ENCODE measurements at regions not wholly inside any gene's neighbourhood (a gene's known extent, or its start where the extent isn't known, plus 50 kb on each side); places are given as distances from the start of the nearest gene placed in this dataset.

DNA sequence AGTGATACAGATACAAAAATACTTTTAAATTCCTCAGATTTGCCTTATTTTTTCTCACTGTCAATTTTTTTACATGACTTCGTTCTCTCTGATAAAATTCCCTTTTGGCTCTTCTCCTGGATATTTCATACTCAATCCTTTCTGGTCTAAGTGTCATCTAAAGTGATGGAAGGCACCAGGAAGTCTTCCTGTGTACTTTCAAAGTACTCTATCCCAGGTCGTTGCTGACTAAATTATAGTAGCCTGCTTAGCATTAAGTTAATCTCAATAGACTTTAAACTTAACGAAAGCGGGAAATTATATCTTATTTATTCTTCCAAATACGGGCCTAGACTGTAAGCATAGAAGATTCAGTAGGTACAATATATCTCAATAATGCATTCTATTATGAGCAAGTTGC lies 67.8 kb downstream of the CASP12 start:
- DNase-seq (ENCODE audit: low read depth): no peak

DNA sequence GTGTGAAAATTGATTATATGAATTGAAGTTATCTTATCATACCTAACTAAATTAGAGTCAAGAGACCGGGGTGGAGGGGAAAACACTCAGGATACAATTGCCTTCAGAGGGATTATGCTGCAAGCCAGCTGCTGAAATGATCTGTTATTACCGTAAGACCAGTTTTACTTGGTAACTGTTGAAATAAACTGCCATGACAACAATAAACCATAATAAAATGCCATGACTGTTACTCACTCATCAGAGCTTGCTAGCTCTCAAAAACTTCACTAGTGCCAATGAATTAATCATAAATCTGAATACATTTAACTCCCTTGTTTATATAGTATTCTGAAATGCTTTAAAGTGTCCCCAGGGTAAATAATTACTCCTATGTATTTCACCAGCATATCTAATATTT lies 68.2 kb downstream of the CASP12 start:
- DNase-seq (ENCODE audit: low read depth): no peak

DNA sequence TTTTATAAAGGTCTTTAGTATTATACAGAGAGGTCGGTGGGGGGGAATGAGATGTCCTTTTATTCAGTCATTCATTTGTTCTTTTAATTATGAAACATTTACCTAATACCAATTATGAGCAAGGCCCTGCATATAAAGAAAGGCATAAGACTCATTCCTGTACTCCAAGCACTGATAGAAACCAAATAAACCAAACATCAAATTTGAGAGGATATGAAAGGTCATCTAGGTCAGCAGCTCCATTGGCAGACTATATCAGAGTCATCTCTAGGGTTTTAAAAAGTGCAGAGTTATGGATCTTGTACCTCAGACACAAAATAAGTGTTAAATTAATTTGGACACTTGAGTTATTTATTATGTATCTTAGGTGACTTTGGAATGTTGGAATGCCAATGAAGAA lies 71.5 kb downstream of the CASP12 start:
- no peak for DNase-seq (ENCODE audit: low read depth)

DNA sequence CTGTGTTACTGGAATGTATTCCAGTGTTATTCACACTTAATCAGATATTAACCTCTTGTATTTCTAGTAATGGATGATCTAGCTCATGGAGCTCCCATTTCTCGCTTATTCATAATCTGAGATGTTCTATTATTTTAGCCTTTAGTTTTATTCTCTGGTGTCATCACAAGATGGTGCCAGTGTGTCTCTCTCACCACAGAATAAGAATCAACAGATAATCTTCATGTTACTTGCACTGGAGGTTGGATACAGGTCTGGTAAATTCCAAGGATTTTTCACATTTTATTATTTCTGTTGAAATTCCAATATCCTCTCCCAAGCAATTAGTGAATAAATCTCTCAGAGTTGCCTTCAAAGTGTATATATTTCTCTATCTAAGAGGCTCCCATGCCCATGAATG lies 74.6 kb downstream of the CASP12 start:
- DNase-seq (ENCODE audit: low read depth): no peak

DNA sequence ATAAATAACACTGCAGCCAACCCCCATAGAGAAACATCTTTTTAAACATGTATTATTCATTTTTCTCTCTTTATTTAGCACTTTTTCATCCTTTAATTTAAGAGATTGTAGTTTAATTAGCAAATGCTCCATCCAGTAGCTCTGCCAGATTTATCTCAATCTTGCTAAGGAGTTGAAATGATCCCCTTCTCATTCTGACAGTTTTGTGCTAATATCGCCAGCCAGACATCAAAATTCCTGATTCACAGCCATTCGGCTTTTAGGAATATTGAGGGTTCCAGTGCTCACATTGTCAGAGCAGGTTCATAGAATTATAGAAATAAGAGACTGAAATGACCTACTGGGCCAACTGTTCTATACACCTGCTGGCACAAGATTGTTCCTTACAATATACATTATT lies 77.8 kb downstream of the CASP12 start:
- no peak for DNase-seq (ENCODE audit: low read depth)

DNA sequence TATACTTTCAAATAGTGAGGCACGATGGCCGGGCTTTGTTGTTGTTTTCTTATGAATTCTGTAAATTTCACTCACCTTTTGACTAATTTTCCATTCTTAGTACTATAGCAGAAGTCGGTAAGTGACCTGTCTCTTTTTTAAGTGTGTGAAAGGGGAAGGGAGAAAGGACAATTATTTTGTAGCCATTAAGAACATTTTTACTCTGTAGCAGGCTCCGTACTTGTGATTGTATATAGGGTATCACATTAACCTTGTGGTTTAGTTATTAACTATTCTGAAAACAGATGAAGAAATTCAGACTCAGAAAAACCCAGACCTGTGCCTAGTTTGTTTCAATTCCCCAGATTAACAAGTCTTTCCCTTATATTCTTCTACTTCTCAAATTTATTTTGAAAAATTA lies 78.7 kb downstream of the CASP12 start:
- no peak for DNase-seq (ENCODE audit: low read depth)

DNA sequence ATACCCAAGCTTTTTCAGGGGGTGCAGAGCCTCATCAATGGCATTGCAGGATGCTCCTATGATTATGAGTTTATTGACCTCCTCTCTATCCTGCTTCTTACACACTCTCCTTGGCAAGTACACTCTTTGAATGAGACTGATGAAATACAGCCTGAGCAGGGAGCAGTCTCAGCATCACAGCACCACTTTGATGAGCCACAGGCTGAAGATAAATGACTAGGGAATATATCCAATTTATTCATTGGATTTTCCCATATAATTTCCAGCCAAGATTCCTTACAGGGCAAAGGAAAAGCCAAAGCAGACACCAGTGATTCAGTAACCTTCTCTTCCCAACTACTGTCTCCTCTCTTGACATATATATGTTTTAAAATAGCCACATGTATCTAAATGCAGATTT lies 79.2 kb downstream of the CASP12 start:
- no peak for DNase-seq (ENCODE audit: low read depth)

DNA sequence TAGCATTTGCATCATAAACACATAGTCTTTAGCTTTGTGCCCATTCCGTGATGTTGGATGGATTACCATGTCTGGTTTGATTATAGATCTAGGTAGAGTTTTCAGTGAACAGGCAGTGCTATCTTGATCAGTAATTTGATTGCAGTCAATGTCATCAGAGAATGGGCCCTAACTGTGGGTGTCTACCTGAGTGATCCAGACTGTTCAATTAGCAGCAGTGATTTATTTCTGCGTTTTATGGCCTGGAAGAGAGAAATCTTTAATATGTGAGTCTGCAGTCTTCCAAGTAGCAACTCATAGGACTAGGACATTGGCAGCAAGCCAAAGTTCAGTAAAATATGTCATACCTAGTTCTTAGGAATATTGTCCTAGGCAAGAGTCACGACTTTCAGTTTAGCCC lies 80.3 kb downstream of the CASP12 start:
- DNase-seq (ENCODE audit: low read depth): no peak

DNA sequence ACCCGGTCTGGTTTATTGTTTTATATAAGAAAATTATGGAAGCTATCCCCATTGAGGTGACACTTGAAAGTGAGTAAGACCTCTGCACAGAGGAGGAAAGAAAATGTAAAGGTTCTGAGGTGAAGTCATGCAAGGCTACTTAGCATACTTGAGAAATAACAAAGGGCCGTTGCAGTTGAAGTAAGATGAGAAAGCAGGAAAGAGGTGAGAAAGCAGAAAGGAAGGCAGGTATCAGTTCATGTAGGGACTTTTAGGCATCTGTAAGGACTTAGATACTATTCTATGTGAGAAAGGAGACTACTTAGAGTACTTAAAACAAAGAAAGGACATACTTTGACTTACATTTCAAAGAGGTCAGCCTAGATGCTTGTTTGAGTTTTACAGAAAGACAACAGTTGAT lies 84.7 kb downstream of the CASP12 start:
- DNase-seq (ENCODE audit: low read depth): no peak

DNA sequence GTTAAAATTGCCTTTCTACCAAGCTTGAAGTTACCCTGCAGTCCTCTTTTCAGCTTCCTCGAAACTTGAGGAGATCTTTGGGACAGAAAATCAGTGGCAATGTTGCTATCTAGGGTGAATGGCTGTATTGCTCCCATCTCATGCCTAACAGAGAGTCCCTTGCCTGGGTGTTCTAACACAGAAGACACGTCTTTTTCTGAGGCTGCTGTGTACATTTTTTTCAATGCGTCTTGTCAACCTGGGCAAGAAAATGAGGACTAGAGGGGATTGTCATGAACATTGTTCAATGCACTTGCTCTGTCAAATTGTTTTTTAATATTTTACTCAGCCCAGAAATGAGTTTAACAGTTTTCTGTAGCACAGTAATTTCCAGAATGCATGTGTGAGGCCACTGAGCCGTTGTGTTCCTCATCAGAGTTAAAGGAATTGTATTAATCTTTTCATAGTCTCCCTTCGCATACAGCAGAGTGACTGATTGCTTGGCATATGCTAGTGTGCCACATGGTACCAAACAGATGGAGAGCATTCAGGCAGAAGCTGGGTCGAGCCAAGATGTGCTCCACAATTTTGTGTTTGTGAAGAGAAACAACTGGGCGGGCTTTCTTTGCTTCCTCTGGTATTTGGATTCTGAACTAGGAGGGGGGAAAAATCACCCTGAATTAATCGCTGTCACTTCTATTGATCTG lies 86.0 kb downstream of the CASP12 start:
- no peak for DNase-seq (ENCODE audit: low read depth)

DNA sequence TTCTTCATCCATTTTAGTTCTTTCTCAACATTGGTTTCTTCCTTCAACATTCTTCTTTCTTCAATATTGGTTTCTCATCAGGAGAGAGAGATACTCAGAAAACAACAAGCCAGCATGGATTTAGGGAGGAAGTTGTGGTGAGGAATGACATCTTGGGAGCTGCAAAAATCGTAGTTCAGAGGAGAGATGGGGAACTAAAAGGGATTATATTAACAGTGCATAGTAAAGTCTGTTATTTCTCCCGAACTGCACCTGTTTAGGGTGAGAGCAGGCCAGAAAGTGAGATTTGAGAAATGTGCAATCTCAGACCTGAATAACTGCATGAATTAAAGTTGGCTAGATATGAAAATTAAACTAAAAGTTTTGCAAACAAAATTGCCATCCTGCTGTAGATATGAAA lies 94.5 kb downstream of the CASP12 start:
- no peak for DNase-seq (ENCODE audit: low read depth)

DNA sequence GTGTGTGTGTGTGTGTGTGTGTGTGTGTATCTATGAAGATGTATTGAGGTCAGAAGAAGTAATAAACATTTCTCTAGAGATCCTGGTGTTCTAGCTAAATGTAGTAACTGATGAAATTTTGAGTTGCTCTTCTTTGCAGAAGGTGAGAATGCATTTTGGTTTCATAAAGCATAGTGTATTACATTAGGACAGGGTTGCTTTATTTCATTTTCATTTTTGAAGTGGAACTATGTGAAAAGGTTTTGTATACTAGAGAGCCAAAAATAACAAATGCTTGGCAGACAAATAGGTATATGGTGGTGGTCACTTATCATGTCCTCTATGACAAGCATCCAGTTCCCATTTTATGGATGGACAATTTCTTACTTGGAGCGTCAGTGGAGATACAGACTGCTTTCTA lies 99.0 kb downstream of the CASP12 start:
- no peak for DNase-seq (ENCODE audit: low read depth)

DNA sequence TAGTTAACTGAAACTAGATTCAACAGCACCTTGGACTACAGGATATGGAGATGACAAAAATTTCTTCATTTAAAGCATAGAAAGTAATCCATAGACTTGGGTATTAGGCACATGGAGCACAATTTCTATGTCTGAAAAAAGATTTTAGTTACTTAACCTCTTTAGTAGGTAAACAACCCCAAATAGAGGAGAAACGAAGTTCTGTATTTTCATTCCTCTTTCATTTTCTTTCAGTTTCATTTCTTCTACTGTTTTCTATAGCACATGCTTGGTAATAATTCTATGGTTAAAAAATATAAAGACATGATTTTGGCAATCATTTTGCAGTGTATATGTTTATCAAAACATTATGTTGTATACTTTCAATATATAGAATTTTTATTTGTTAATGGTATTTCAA lies 99.5 kb downstream of the CASP12 start:
- DNase-seq (ENCODE audit: low read depth): no peak

DNA sequence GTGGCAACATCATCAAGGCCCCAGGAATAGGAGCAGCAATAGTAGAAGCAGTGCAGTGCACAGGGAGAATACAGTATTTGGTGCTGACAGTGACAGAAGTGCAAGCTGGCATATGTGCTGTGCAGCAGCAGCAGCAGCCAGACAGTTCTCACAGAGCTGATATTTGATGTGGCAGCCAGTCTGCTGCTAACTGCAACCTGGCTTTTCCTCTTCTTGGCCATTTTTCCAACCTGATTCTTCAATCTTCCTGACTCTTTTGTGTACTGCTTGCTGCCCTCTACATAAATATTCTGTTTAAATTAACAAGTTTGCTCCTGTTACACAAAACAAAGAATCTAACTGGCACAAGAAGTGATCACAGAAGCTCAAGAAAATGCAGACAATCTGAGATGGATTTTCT lies 102.0 kb downstream of the CASP12 start:
- DNase-seq (ENCODE audit: low read depth): no peak

DNA sequence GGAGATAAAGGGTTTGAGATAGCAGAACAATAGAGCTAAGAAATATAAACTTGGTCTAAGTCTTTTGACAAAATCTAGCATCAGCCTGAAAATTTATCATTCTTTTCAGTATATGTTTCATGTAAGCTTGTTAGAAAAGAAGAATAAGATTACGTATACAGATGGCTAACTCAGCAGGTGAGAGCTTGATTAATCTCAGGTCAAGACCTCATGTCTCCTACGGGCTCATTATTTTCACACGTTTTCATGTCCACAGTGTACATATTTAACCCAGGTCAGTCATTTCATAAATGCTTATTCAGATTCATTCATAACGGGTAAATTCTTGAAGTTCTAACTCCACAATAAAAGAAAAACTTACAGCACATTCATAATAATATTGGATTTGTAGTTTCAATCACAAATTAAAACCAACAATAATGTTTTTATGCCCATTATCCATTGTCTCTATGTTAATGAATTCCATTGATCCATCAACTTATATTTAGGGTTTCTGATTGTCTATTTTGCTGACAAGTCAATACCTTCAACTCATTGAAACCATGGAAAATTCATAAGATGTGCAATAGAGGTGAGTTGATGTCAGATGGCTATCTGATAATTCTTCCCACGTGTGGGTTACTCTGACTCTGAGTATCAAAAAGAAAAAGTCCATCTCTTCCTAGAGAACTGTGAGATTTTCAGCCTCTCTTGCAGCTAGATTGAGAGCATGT lies 102.6 kb downstream of the CASP12 start:
- no peak for DNase-seq (ENCODE audit: low read depth)

DNA sequence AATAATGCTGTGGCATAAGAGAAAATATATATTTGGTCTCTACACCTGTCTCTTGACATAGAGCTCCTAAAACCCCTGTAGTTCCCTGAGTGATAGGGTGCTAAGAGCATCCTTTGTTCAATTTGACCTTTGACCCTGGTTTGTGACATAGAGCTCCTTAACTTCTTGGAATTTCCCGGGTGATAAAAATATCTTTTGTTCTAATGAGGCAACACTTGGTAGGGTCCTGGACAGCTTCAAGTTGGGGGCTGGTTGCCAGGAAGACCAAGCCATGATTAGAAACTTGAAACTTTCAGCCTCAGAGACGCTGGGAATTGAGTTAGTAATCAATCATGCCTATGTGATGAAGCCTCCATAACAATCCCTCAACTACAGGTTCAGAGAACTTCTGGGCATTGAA lies 105.4 kb downstream of the CASP12 start:
- DNase-seq (ENCODE audit: low read depth): no peak

DNA sequence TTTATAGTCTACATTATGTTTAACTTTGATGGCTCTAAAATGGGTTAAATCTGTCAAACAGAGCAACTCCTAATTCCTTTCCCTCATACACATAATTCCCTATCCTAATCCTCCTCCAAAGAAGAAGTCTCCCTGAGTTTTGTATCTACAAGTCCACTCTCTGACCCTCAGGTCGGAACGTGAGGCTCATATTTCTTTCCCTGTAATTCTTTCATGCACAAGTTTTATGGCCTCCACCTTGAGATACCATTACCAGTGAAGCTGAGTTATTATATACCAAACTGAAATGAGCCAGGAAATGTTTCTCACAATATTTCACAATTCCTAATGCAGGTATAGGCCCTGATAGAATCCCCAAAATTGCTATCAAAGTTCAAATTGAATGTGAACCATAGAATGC lies 106.4 kb downstream of the CASP12 start:
- DNase-seq (ENCODE audit: low read depth): no peak

DNA sequence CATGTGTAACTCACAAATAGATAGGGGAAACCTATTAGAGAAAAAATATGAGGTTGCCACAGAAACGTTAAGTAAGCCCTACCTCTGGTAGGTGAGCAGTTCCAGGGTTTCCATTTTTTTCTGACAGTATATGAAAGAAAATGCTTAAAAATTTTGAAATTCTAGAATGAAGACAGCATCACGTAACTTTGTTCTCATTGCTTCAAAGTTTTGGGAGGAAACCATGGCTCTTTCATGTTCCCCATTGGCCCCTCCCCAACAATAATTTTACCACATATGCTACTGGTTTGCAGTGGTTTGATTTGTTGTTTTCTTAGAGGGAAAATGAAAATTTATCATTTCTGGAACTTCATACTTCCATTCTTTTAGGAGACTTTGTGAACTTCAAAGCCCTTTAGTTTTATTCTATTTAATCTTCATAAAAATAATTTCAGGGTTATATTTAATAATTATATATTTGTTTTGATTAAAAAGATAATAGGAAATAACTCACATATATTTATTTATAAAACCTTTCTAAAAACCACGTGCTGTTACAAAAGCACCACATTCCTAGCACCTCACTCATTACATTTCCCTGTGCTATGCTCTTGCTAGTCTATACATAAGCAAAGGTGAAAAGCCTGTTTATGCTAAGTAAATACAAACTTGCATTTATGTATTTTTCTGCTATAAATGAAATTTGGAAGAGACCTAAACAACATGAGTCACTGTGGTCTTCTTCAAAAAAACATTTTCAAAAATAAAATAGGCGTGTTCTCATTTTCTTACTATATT lies 113.4 kb downstream of the CASP12 start:
- no peak for DNase-seq (ENCODE audit: low read depth)

DNA sequence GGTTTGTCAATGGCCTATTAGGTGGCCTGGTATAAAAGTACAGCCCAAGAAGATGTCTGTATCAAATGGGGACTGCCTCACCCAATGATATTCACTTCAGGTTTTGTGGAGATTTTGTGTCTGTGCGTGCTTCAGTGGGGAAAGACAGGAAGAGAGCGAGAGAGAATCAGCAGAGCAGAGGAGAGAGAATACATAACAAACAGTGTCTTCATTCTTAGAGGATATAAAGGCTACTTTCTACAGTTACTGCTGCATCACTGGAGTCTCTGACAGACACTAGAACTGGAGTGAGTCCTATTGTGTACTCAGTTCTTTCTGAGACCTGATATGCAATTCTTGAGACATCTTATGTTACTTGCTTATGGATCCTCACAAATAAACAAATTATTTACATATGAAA lies 115.0 kb downstream of the CASP12 start:
- DNase-seq (ENCODE audit: low read depth): no peak

DNA sequence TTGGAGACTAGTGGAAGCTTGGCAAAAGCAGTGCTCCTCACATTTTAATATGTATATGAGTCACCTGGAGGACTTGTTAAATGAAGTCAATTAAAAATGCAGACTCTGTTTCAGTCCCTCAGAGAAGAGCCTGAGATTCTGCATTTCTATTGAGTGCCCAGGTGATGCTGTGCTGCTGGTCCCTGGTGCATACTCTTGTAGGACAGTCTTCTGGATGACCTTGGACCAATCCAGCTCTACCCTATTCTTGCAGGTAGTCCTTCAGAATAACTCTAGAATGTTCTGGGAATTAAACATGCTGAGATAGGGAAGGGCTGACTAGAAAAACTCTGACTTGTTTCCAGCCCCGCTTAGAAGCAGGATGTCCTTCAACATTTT lies 115.9 kb downstream of the CASP12 start:
- no peak for DNase-seq (ENCODE audit: low read depth)

DNA sequence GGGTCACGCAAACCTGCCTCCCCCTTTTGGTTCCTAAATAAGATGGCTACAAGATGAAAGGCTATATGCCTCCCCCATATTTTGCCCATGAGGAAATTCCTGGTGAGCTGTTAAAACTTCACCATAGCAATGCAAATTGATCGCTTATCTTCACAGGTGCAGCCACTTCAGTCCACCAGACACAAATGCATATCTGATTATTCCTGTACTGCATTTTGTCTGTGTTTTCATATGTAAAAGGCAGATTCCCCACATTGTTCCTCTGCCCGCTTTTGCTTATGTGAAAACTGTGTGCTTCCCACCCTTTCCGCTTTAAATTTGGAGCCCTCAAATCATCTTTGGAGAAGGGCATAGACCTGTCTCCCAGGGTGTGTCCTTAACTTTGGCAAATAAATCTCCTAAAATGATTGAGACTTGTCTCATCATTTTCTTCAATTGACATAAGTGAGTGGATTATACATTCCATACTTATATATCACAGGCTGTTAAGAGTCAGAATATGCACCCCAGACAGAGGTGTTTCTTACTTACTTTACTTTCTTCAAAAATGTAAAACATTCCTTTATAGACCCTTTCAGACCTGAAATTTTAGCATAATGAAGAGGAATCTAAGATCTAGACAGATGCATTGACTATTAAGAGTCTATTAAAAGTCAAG lies 116.4 kb downstream of the CASP12 start:
- no peak for DNase-seq (ENCODE audit: low read depth)

DNA sequence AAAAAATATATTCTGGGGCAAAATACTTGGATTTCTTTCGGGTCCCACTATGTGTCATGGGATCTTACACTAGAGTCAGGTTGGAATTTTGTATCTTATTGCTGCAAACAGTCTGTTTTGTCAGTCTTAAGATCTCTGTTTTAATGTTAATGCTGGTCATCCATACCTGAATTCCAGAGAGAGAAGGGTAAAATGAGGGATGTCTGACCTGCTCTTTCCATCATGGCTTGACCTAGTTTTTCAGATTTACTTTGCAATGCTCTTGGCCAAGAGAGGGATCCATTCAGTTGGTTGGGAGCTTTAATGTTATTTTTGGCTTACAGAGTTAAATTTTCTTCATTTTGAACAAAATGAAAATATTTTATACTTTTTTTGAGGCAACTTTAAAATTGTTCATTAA lies 117.2 kb downstream of the CASP12 start:
- no peak for DNase-seq (ENCODE audit: low read depth)
